ENCODE measurements at regions not wholly inside any gene's neighbourhood (a gene's known extent, or its start where the extent isn't known, plus 50 kb on each side); places are given as distances from the start of the nearest gene placed in this dataset.

DNA sequence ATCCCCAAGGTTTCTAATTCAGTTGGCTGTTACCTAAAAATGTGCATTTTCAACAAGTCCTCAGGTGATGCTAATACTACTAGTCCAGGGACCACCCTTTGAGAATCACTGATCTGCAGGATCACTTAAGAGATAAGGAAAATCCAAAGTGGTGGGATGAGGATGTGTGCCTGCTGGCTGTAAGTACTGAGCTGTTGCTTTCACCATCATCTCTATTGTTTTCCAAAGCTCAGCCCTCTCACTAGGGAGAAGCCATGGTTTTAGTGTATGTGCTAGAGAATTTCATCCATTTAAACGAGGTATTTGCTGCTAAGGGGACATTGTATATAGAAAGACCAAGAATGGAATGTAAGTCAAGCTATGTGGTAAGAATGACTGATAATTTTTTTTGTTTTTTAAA, 202.3 kb downstream of the KIF21A start:
- Histone ChIP-seq H3K4me1 (ENCODE audit: control insufficient read depth, insufficient read depth, low read length) (peaks cover 5% of the 10 kb centered on the region), H3K9me3 (ENCODE audit: control insufficient read depth, low read length) (no peaks in the 10 kb centered on the region), H3K9ac (ENCODE audit: low read length) (no peak overlapping the region), H3K4me3 (ENCODE audit: low read length) (no peak overlapping the region), H3K27me3 (replicated peaks; ENCODE audit: control insufficient read depth, insufficient read depth, low read length) (peaks cover 30% of the 10 kb centered on the region), H3K36me3 (ENCODE audit: control insufficient read depth, insufficient read depth, low read length, severe bottlenecking) (no peaks in the 10 kb centered on the region)
- DNase-seq (ENCODE audit: low read depth), result no peak

- no peaks in the 10 kb centered on the region for H3K36me3 ChIP-seq (ENCODE audit: control insufficient read depth, insufficient read depth, low read length, severe bottlenecking)
- peaks cover 32% of the 10 kb centered on the region for H3K27me3 ChIP-seq (replicated peaks; ENCODE audit: control insufficient read depth, insufficient read depth, low read length)
- no peaks in the 10 kb centered on the region for H3K9me3 ChIP-seq (ENCODE audit: control insufficient read depth, low read length)
- H3K9ac ChIP-seq (ENCODE audit: low read length), result no peak overlapping the region
- no peak for DNase-seq (ENCODE audit: low read depth)
- peaks cover 5% of the 10 kb centered on the region for H3K4me1 ChIP-seq (ENCODE audit: control insufficient read depth, insufficient read depth, low read length)
- H3K4me3 ChIP-seq (ENCODE audit: low read length), result no peak overlapping the region
Measured at GRCh38 chr12:39239490-39240486, 203.1 kb downstream of the KIF21A start.

DNA sequence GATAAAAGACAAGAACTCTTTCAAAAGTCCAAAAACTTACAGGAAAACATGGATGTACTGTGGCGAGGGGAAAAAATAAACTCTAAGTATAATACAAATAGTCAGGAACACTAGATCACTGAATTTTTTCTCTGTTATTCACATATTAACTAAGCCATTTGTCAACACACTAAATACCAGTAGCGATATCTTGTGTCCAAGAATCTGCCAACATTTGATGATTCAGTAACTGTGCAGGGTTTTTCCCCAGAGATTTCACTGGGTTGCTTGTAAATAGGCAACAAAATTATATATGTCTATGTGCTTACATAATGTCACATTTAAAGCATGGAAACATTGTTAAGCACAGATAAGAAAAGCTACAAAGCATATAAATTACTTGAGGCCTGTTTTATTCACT, 205.9 kb downstream of the KIF21A start:
- no peak overlapping the region for H3K4me3 ChIP-seq (ENCODE audit: low read length)
- H3K27me3 ChIP-seq (replicated peaks; ENCODE audit: control insufficient read depth, insufficient read depth, low read length), result peaks cover 36% of the 10 kb centered on the region
- no peaks in the 10 kb centered on the region for H3K9me3 ChIP-seq (ENCODE audit: control insufficient read depth, low read length)
- H3K4me1 ChIP-seq (ENCODE audit: control insufficient read depth, insufficient read depth, low read length), result peaks cover 5% of the 10 kb centered on the region
- no peaks in the 10 kb centered on the region for H3K36me3 ChIP-seq (ENCODE audit: control insufficient read depth, insufficient read depth, low read length, severe bottlenecking)
- peak; percentile 2 for DNase-seq (ENCODE audit: low read depth)
- H3K9ac ChIP-seq (ENCODE audit: low read length), result no peak overlapping the region

DNA sequence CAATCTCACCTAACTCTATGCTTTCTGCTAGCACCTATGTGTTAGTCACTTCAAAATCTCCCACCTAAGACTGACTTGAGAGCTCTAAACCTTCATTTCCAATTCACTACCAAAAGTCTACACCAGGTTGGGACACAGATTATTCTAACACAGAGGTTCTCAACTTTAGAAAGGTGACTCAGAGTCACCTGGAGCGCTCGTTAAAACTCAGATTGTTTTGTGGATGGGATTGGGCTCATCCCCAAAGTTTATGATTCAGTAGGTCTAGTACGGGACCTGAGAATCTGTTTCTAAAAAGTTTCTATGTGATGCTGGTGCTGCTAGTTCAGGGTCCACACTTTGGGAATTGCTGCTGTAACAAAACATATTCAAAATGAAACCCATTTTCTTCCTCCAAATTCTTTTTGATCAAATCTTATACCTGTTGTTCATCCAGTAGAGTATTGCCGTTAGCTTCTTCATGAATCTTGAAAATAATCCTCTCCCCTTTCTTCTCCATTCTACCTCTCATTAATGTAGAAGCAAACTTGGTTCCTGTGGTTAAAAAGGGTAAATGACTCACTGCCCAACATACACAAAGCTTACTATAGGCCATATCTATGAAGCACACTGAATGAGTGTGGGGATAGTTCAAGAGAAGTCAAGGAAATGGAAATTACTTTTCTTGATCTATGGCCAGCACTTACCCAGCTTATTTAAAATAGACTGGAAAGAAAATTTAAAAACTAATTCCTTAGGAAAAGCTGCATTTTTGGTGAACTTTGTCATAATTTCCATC, 206.7 kb downstream of the KIF21A start:
- no peaks in the 10 kb centered on the region for H3K36me3 ChIP-seq (ENCODE audit: control insufficient read depth, insufficient read depth, low read length, severe bottlenecking)
- H3K9me3 ChIP-seq (ENCODE audit: control insufficient read depth, low read length), result peaks cover 5% of the 10 kb centered on the region
- no peak for DNase-seq (ENCODE audit: low read depth)
- H3K27me3 ChIP-seq (replicated peaks; ENCODE audit: control insufficient read depth, insufficient read depth, low read length), result peaks cover 33% of the 10 kb centered on the region
- no peak overlapping the region for H3K9ac ChIP-seq (ENCODE audit: low read length)
- H3K4me1 ChIP-seq (ENCODE audit: control insufficient read depth, insufficient read depth, low read length), result peaks cover 5% of the 10 kb centered on the region
- no peak overlapping the region for H3K4me3 ChIP-seq (ENCODE audit: low read length)

DNA sequence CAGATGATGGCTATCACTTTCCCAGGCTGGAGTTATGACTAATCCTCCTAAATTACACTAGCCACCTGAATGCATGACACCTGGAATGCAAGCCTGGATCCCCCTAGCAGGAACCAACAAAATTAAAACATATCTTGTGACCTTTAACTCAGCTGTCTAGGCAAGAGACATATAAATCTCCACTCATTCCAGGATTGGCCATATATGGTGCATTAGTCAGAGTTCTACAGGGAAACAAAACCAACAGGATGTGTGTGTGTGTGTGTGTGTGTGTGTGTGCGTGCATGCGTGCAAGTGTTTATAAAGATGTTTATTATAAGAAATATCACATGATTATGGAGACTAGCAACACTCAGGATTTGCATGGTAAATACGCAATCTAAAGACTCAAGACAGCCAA, 212.8 kb downstream of the KIF21A start:
- Histone ChIP-seq H3K9ac (ENCODE audit: low read length) (no peak overlapping the region), H3K4me1 (ENCODE audit: control insufficient read depth, insufficient read depth, low read length) (no peaks in the 10 kb centered on the region), H3K27me3 (replicated peaks; ENCODE audit: control insufficient read depth, insufficient read depth, low read length) (peaks cover 4% of the 10 kb centered on the region), H3K36me3 (ENCODE audit: control insufficient read depth, insufficient read depth, low read length, severe bottlenecking) (no peaks in the 10 kb centered on the region), H3K4me3 (ENCODE audit: low read length) (no peak overlapping the region), H3K9me3 (ENCODE audit: control insufficient read depth, low read length) (peaks cover 15% of the 10 kb centered on the region)
- no peak for DNase-seq (ENCODE audit: low read depth)

- H3K36me3 ChIP-seq (ENCODE audit: control insufficient read depth, insufficient read depth, low read length, severe bottlenecking), result no peaks in the 10 kb centered on the region
- H3K4me3 ChIP-seq (ENCODE audit: low read length), result no peak overlapping the region
- H3K9me3 ChIP-seq (ENCODE audit: control insufficient read depth, low read length), result peaks cover 26% of the 10 kb centered on the region
- H3K9ac ChIP-seq (ENCODE audit: low read length), result no peak overlapping the region
- DNase-seq (ENCODE audit: low read depth), result no peak
- H3K27me3 ChIP-seq (replicated peaks; ENCODE audit: control insufficient read depth, insufficient read depth, low read length), result no peaks in the 10 kb centered on the region
- no peaks in the 10 kb centered on the region for H3K4me1 ChIP-seq (ENCODE audit: control insufficient read depth, insufficient read depth, low read length)
Measured at GRCh38 chr12:39227218-39227617, 215.7 kb downstream of the KIF21A start.

DNA sequence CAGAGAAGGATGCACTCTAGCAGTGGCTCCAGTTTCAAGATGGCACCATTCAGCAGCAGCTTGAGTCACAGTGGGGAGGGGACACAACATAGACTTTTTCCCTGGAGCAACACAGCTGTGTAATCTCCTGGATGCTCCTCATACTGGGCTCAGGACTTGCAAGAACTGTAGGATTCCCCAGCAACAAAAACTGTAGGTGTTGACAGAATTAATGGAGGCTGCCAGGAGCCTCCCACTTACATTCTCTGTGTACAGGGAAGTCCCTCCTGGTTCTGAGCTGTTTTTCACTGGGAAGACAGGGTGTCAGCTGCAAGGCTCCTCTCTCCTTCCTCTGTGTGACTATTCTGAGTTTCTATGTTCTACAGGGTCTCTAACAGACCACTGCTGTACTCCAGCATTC, 217.9 kb downstream of the KIF21A start:
- Histone ChIP-seq H3K36me3 (ENCODE audit: control insufficient read depth, insufficient read depth, low read length, severe bottlenecking) (no peaks in the 10 kb centered on the region), H3K9ac (ENCODE audit: low read length) (no peak overlapping the region), H3K4me3 (ENCODE audit: low read length) (no peak overlapping the region), H3K9me3 (ENCODE audit: control insufficient read depth, low read length) (peaks cover 11% of the 10 kb centered on the region), H3K27me3 (replicated peaks; ENCODE audit: control insufficient read depth, insufficient read depth, low read length) (no peaks in the 10 kb centered on the region), H3K4me1 (ENCODE audit: control insufficient read depth, insufficient read depth, low read length) (no peaks in the 10 kb centered on the region)
- no peak for DNase-seq (ENCODE audit: low read depth)

DNA sequence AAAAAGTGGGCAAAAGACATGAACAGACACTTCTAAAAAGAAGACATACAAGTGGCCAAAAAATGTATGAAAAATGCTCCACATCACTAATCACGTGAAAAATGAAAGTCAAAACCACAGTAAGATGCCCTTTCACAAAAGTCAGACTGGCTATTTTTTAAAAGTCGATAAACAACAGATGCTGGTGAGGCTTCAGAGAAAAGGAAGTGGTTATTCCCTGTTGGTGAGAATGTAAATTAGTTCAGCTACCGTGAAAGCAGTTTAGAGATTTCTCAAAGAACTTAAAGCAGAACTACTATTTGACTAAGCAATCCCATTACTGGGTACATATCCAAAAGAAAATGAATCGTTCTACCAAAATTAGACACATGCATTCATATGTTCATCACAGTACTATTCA, 237.0 kb downstream of the KIF21A start:
- no peaks in the 10 kb centered on the region for H3K27me3 ChIP-seq (replicated peaks; ENCODE audit: control insufficient read depth, insufficient read depth, low read length)
- no peak overlapping the region for H3K4me3 ChIP-seq (ENCODE audit: low read length)
- no peak for DNase-seq (ENCODE audit: low read depth)
- H3K9ac ChIP-seq (ENCODE audit: low read length), result no peak overlapping the region
- peaks cover 19% of the 10 kb centered on the region for H3K9me3 ChIP-seq (ENCODE audit: control insufficient read depth, low read length)
- no peaks in the 10 kb centered on the region for H3K4me1 ChIP-seq (ENCODE audit: control insufficient read depth, insufficient read depth, low read length)
- no peaks in the 10 kb centered on the region for H3K36me3 ChIP-seq (ENCODE audit: control insufficient read depth, insufficient read depth, low read length, severe bottlenecking)

- Histone ChIP-seq H3K9me3 (ENCODE audit: control insufficient read depth, low read length) (peaks cover 14% of the 10 kb centered on the region), H3K27me3 (replicated peaks; ENCODE audit: control insufficient read depth, insufficient read depth, low read length) (no peaks in the 10 kb centered on the region), H3K4me3 (ENCODE audit: low read length) (no peak overlapping the region), H3K4me1 (ENCODE audit: control insufficient read depth, insufficient read depth, low read length) (no peaks in the 10 kb centered on the region), H3K9ac (ENCODE audit: low read length) (no peak overlapping the region), H3K36me3 (ENCODE audit: control insufficient read depth, insufficient read depth, low read length, severe bottlenecking) (no peaks in the 10 kb centered on the region)
- DNase-seq (ENCODE audit: low read depth), result no peak
Measured at GRCh38 chr12:39199351-39199750, 243.6 kb downstream of the KIF21A start.

GRCh38 chr12:39188689-39189088, 254.2 kb downstream of the KIF21A start:
- DNase-seq (ENCODE audit: low read depth), result no peak
- Histone ChIP-seq H3K9me3 (ENCODE audit: control insufficient read depth, low read length) (no peaks in the 10 kb centered on the region), H3K36me3 (ENCODE audit: control insufficient read depth, insufficient read depth, low read length, severe bottlenecking) (no peaks in the 10 kb centered on the region), H3K27me3 (replicated peaks; ENCODE audit: control insufficient read depth, insufficient read depth, low read length) (no peaks in the 10 kb centered on the region), H3K4me1 (ENCODE audit: control insufficient read depth, insufficient read depth, low read length) (no peaks in the 10 kb centered on the region), H3K9ac (ENCODE audit: low read length) (no peak overlapping the region), H3K4me3 (ENCODE audit: low read length) (no peak overlapping the region)

GRCh38 chr12:39186744-39187143, 256.2 kb downstream of the KIF21A start:
- no peak overlapping the region for H3K4me3 ChIP-seq (ENCODE audit: low read length)
- H3K27me3 ChIP-seq (replicated peaks; ENCODE audit: control insufficient read depth, insufficient read depth, low read length), result no peaks in the 10 kb centered on the region
- no peak for DNase-seq (ENCODE audit: low read depth)
- no peak overlapping the region for H3K9ac ChIP-seq (ENCODE audit: low read length)
- H3K9me3 ChIP-seq (ENCODE audit: control insufficient read depth, low read length), result no peaks in the 10 kb centered on the region
- no peaks in the 10 kb centered on the region for H3K36me3 ChIP-seq (ENCODE audit: control insufficient read depth, insufficient read depth, low read length, severe bottlenecking)
- no peaks in the 10 kb centered on the region for H3K4me1 ChIP-seq (ENCODE audit: control insufficient read depth, insufficient read depth, low read length)

Data from adipocyte (in vitro differentiated cells).